NCI-H187 (cell line): ENCODE measurements at regions not wholly inside any gene's neighbourhood (a gene's known extent, or its start where the extent isn't known, plus 50 kb on each side); places are given as distances from the start of the nearest gene placed in this dataset.

Source experiments
- DNase-seq, 2 experiments: peaks; one replicate each; lab custom pipeline; 2025; lab: John Stamatoyannopoulos, UW

GRCh38 chr22:27173530-27173929 is 516.1 kb downstream of the MIAT start:
- DNase-seq = no peak

DNA sequence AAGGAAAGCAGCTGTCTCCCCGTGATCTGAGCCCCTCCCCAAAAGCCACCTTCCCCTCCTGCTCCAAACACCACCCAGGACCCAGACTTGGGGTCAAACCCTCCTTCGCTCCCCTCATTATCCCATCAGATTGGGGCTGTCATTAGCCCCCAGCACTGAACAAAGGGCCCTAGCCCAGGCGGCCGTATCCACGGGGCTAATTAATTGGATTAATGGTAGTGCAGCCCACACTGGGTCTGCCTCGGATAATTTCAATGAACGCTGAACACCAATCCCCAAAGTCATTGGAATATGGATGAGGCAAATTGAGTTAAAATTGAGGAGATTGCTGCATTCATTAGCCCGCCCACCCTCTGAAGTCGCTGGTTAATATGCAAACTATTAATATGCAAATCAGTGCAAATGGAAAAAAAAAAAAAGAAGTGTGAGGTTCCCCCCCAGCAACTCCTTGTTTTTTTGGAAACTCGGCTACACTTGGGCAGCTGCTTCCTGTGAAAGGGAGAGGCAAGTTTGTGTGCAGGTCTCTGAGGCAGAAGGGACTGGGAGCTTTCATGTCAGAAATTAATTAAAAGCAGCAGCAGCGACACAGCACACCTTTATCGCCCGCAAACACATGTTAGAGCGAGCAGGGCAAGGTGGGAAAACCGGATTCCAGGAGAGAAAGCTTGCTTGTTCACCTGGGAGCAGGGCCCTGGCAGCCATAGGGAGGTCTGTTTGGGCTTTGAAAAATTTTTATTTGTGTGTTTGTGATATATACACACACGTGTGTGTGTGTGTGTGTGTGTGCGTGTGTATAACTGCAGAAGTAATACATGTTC is 517.8 kb downstream of the MIAT start:
- no peak for DNase-seq

GRCh38 chr22:27175974-27176373 is 518.6 kb downstream of the MIAT start:
- DNase-seq = no peak

- DNase-seq = no peak
Measured at GRCh38 chr22:27179161-27179560, 521.8 kb downstream of the MIAT start.

DNA sequence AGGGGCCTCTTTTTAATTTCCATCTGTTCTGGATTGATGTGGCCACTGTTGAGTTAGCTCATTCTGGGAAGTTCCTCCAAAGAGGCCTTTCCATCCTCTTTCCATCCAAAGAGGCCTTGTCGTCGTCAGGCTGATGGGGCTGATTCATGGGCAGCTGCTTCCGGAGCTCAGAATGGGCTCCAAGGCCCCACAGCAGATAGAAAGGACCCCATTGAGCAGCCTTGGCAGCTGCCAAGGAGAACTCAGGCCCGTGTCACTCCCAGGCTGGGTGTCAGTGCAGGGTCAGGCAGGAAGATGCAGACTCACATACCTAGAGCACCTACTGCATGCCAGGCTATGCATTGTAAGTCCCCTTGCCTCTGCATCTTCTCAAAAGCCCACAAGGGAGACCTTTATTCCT is 524.1 kb downstream of the MIAT start:
- DNase-seq = no peak

GRCh38 chr22:27183474-27183873 is 526.1 kb downstream of the MIAT start:
- no peak for DNase-seq

GRCh38 chr22:27185099-27185709 is 527.8 kb downstream of the MIAT start:
- DNase-seq = no peak

GRCh38 chr22:27185760-27186302 is 528.4 kb downstream of the MIAT start:
- no peak for DNase-seq

- DNase-seq = no peak
Measured at GRCh38 chr22:27186643-27187042, 529.3 kb downstream of the MIAT start.

GRCh38 chr22:27192135-27192829 is 534.9 kb downstream of the MIAT start:
- DNase-seq = no peak

DNA sequence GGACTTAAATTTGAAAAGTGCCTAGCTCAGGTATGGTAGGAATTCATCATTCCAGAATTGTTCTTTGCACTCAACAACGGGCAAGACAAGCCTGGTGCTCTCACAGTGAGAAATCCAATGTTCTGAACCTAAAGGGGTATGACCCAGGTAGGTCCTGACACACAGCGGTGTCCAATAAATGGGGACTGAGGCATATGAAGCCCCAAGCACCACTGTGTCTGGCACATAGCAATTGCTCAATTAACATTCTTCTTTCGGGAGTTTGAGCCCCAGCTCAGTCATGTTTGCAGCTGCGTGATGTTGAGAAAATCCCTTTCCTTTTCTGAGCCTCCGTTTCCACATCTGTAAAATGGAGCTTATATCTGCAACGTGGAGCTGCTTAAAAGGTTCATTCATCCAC is 535.8 kb downstream of the MIAT start:
- no peak for DNase-seq

DNA sequence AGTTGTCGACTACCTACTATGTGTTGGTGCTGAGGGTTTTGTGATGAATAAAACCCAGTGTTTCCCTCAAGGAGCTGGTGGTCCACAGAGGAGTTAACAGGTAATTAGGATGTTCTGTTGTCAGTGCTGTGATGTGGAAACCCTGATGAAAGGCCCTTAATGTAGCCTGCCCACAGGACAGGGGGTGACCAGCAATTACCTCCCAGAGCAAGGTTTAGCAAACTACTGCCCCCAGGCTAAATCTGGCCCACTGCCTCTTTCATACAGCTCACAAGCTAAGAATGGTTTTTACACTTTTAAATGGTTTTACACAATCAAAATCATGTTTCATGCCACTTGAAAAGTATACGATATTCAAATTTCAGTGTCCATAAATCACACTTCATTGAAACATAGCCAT is 536.2 kb downstream of the MIAT start:
- DNase-seq = no peak

GRCh38 chr22:27194096-27194748 is 536.8 kb downstream of the MIAT start:
- no peak for DNase-seq

DNA sequence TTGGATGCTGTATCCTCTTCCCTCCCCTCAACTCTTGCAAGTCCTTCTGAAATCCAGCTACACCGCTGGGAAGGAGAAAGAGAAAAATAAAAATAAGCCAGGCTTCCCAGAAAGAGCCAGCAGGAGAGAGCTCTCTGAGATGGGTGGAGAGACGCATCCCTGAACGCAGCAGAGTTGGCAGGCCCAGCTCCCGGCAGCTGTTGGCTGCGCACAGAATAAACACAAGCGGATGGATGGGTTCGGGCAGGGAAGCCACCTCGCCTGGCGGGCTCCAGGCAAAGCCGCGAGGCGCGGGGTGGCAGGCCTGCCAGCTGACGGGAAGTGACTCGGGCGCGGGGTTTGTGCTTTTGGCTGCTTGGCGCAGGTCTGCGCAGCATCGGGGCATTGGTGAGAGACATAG is 537.7 kb downstream of the MIAT start:
- DNase-seq = no peak

- no peak for DNase-seq
Measured at GRCh38 chr22:27195494-27195893, 538.1 kb downstream of the MIAT start.

DNA sequence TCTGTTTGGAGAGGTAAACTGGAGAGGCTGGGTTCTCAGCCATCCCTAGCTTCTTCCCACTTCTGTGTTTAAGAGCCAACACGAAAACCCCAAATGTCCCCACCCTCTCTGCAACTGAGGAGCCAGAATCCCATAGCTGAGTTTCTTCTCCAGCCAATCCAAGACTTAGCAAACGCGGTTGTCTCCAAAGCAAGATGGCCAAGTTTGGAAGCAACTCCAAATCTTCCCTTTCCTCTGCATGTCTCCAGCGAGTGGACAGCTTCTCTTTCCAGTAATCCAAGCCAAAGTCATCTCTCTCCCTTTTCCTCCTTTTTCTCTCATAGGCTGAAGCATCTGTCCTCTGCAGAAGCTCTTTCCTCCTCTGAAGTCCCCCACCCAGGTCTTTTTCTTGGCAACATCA is 539.2 kb downstream of the MIAT start:
- no peak for DNase-seq

- no peak for DNase-seq
Measured at GRCh38 chr22:27197052-27197451, 539.7 kb downstream of the MIAT start.

DNA sequence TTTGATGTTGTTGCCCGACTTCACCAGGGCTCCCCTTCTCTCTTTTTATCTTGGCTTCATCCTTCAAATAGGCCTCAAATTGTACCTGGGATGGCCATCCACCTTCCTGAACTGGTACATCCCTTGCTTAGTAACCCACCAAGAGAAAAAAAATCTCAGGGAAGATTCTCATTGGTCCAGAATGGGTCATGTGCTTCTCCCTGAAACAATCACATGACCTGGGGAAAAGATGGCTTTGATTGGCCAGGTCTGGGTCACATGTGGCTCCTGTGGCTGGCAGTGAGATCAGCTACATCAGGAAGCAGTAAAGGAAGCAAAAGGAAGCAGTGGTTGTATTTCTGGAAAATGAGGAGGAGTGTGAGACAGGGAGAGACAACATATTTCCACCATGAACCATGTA is 540.2 kb downstream of the MIAT start:
- DNase-seq = no peak

DNA sequence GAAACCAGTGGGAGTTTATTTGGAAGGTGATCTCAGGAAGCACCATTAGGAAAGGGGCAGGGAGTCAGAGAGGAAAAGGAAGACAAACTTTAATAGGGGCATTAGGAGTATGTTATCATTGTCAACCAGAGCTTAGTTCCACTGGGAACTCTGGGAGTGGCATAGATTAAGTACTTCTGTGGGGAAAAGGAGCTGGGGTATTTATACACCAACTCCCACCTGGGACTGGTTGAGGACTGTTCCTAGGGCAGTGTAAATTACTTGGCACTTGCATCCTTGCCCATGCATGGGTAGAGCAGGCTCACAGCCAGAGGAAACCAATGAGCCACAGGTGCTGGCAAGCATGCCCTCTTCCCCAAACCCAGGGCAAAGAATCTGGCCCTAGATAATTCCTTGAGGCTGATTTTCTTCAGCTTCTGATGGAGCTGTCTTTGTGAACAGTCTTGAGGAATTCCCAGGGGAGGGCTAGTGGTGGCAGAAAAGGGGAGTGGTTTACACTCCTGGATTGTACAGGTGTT is 541.2 kb downstream of the MIAT start:
- no peak for DNase-seq

DNA sequence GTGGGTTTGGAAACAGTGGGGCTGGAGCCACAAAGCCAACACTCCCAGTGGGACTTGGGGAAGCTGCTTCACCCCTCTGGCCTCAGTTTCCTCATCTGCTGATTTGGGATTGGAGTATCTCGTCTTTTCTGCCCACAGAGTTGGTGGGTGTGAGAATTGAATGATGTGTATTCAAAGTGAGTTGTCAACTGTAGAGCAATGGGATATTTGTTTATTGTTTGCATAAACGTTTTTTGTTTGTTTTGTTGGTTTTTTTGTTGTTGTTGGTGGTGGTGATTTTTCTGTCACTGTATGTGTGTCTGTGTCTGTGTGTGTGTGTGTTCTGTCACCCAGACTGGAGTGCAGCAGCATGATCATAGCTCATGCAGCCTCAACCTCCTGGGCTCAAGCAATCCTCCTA is 542.0 kb downstream of the MIAT start:
- no peak for DNase-seq

DNA sequence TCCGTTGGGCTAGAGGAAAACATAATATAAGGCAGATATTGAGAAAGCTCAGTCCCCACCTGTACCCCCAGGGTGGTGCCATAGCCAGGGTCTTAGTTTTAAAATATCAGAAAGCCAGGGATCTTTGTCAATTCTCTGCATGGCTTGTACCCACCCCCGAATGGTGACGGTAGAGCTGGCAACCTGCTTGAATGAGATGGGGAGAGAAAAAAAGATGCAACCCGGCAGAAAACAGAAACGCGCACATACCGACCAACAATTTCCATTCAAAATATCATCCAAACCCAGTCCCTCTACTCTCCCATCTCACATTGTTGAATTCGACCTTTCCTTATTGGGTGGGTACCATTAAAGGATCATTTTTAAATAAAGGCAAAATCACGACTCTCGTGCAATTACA is 543.9 kb downstream of the MIAT start:
- no peak for DNase-seq

DNA sequence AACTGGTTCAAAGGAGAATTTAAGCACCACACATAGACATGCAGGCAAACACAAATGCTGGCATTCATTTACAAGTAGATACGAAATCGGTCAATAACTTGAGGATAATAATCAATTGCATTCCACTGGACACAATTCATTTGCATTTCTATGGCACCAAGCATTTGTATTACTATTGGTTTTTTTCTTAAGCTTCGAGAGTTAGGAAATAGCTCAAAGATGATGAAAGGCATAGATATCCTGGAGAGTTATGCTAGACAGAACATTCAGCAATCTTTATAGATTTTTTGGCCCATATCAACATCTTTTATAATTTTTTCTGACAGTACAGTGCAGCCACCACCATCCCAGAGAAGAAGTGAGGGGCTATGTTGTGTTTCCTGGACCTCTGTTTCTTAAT is 544.4 kb downstream of the MIAT start:
- no peak for DNase-seq
